ENCODE measurements at regions not wholly inside any gene's neighbourhood (a gene's known extent, or its start where the extent isn't known, plus 50 kb on each side); places are given as distances from the start of the nearest gene placed in this dataset.

- Histone ChIP-seq H3K9me3 (no peaks in the 10 kb centered on the region), H3K27me3 (no peaks in the 10 kb centered on the region), H3K27ac (no peak overlapping the region), H3K4me1 (no peaks in the 10 kb centered on the region), H3K4me3 (no peak overlapping the region), H3K36me3 (no peaks in the 10 kb centered on the region)
- intact Hi-C loops (cut with DNase I): no loop called here
- WGBS, 2 donors: 79 to 84% methylated on average over 2 of the region's 2 CpGs
- DNase-seq: no peak
- TF ChIP-seq CTCF (IDR thresholded peaks at IDR 0.05): no peak
- no peak for ATAC-seq
These were observed 201.3 kb downstream of the ARL4A start for GRCh38 chr7:12888717-12889116.

- 84 to 87% methylated on average over 4 of the region's 4 CpGs for WGBS, 2 donors
- no peaks in the 10 kb centered on the region for H3K4me1 ChIP-seq
- intact Hi-C loops (cut with DNase I): no loop called here
- H3K27me3 ChIP-seq: no peaks in the 10 kb centered on the region
- H3K36me3 ChIP-seq: no peaks in the 10 kb centered on the region
- no peak for TF ChIP-seq CTCF (IDR thresholded peaks at IDR 0.05)
- no peak for DNase-seq
- no peak overlapping the region for H3K4me3 ChIP-seq
- H3K9me3 ChIP-seq: no peaks in the 10 kb centered on the region
- H3K27ac ChIP-seq: no peak overlapping the region
- no peak for ATAC-seq
These were observed 202.0 kb downstream of the ARL4A start for GRCh38 chr7:12889391-12889790.

- no peaks in the 10 kb centered on the region for H3K27me3 ChIP-seq
- H3K9me3 ChIP-seq: no peaks in the 10 kb centered on the region
- no peak for ATAC-seq
- H3K4me1 ChIP-seq: no peaks in the 10 kb centered on the region
- no peak for DNase-seq
- no peak overlapping the region for H3K4me3 ChIP-seq
- H3K36me3 ChIP-seq: no peaks in the 10 kb centered on the region
- H3K27ac ChIP-seq: no peak overlapping the region
- 95% methylated on average over 2 of the region's 2 CpGs for WGBS, 2 donors
- no peak for TF ChIP-seq CTCF (IDR thresholded peaks at IDR 0.05)
- intact Hi-C loops (cut with DNase I): no loop called here
These were observed 203.2 kb downstream of the ARL4A start for GRCh38 chr7:12890586-12890985.

GRCh38 chr7:12893292-12893691 is 205.9 kb downstream of the ARL4A start:
- Histone ChIP-seq H3K9me3 (no peaks in the 10 kb centered on the region), H3K4me1 (no peaks in the 10 kb centered on the region), H3K27me3 (no peaks in the 10 kb centered on the region), H3K4me3 (no peak overlapping the region), H3K36me3 (no peaks in the 10 kb centered on the region), H3K27ac (no peak overlapping the region)
- 58 to 60% methylated on average over 2 of the region's 2 CpGs for WGBS, 2 donors
- ATAC-seq (no peak), DNase-seq (no peak)
- intact Hi-C loops (cut with DNase I): no loop called here
- no peak for TF ChIP-seq CTCF (IDR thresholded peaks at IDR 0.05)

GRCh38 chr7:12895296-12895695 is 207.9 kb downstream of the ARL4A start:
- 78 to 82% methylated on average over 3 of the region's 3 CpGs for WGBS, 2 donors
- no peaks in the 10 kb centered on the region for H3K9me3 ChIP-seq
- no peaks in the 10 kb centered on the region for H3K36me3 ChIP-seq
- H3K27ac ChIP-seq: no peak overlapping the region
- DNase-seq (no peak), ATAC-seq (no peak)
- H3K4me3 ChIP-seq: no peak overlapping the region
- no peaks in the 10 kb centered on the region for H3K27me3 ChIP-seq
- no peak for TF ChIP-seq CTCF (IDR thresholded peaks at IDR 0.05)
- intact Hi-C loops (cut with DNase I): no loop called here
- no peaks in the 10 kb centered on the region for H3K4me1 ChIP-seq

Data from heart right ventricle (tissue), 16 donors.